Raji (cell line): ENCODE measurements at regions not wholly inside any gene's neighbourhood (a gene's known extent, or its start where the extent isn't known, plus 50 kb on each side); places are given as distances from the start of the nearest gene placed in this dataset.

ENCODE experiments used
- POLR2A ChIP-seq: IDR thresholded peaks from 2 replicates; pipeline ENCODE4 v1.6.1; 2011; ENCODE audit warnings: low read depth, low read length, control low read depth; ENCODE audit not compliant: insufficient read depth

DNA sequence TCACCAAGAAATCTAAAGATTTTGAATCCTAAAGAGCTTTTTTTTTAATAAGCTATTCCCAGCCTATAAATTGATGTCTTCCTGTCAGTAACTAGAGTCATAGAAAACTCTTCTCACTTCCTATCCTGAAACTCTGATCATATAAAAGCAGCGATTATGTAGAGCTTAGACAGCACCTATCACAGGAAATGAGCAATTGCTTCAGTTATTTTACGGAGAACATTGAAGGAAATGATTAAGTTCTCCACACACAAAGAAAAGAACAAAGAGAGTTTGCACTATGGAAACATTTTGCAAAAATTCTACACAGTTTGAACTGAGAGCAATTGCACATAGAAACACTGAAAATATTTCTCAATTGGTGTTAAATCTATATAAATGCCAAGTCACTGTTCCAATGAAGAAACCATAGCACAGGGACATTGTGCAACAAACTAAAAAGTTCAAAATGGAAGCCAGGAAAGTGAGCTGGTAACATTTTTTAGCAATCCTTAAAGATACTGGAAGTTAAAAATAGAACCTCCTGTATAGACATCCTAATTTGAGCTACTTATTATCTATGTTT is 291.5 kb upstream of the ARHGEF26 start:
- no peak for TF ChIP-seq POLR2A

DNA sequence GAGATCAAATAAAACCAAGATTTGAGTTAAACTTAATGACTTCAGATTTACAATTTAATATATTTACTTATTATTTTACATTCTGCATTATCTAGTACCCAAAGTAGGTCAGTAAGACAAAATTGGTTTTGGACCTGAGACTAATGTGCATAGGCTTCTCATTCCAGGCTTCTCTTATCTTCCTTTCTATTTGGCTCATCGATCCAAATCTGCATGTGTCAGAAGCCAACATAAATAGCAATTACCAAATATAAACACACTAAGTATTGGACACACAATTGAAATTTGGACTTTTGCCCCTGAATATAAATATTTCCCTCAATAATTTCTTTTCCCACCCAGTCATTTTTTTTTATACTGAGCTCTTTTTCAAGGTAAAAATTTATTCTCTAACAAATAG is 290.6 kb upstream of the ARHGEF26 start:
- TF ChIP-seq POLR2A: no peak

DNA sequence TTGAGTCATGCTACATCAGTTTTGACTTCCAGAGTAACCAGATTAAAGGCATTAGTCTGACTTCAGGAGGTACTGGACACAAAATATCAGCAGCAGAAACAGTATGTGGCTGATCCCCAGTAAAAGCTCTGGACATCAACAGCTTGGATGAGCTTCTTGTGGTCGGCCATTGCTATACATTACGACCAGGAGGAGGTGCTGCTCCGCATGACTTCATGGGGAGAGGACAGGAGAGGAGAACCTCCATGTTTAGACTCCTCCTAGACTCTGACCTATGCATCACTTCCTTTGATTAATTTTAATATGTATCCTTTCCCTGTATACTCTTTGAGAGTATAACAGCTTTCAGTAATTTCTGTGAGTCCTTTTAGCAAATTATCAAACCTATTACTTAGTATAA is 285.6 kb upstream of the ARHGEF26 start:
- no peak for TF ChIP-seq POLR2A

DNA sequence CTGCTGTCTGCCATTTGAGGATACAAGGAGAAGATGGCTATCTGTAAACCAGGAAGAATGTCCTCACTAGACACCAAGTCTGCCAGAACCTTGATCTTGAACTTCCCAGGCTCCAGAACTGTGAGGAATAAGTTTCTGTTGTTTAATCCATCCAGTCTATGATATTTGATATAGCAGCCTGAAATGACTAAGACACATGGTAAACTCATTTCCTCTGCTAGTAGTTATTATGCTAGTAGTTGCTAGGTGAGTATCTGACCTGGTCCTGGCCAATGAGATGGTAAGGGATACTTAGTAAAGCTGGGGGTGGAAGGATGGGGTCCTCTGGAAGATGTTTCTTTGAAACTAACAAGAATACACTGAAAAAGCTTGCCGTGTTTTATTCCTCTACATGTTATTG is 280.7 kb upstream of the ARHGEF26 start:
- TF ChIP-seq POLR2A: no peak

DNA sequence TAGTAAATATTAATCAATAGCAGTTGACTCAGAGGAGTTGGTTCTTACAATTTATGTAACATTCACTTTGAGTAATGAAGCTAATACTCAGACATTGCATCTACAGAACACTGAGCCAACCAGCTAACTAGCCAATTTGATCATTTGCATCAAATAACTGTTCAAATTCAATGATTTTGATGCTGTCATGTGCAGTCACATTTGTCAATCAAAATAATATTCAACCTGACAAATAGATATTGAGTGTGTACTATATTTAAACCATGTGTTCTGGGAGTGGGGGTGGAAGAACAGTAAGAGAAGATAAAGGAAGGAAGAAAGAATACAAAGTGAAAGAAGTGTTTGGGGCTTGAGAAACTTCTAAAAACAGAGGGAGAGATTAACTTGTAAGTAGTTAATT is 277.2 kb upstream of the ARHGEF26 start:
- TF ChIP-seq POLR2A: no peak

DNA sequence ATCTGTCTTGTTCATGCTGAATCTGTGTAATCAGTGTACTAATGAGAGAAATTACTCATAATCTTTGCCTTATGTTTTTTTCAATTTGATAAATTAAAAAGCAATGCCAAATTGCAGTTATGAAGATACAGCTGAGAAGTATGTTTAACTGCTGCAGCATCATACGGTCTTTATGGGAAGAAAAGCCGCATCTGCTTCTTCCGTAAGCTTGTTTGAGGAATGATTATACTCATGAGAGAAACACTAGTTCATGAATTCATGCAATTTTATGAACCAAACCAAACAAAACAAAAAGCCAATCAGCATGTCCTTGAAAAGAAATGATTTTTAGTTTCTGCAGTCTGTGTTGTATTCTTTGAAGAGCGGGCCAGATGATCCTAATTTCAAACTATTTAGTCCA is 275.9 kb upstream of the ARHGEF26 start:
- TF ChIP-seq POLR2A: no peak

DNA sequence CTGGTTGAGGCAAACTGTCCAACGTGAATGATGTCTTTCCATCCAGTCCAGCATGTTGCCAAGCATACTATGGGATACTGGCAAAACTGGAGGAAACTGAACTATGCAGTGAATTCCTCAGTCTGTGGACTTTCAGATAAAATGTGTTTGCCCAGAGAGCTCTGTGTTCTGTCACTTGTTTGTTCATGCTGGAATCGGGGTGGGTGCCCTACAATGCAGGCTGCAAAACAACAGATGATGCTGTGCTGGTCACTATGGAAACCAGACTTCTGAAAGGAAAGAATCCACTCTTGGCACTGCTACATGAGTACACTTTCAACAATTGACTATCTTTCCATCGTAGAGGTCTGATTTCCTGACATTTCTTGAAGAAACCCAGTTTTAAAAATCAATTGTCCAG is 272.5 kb upstream of the ARHGEF26 start:
- TF ChIP-seq POLR2A: no peak

DNA sequence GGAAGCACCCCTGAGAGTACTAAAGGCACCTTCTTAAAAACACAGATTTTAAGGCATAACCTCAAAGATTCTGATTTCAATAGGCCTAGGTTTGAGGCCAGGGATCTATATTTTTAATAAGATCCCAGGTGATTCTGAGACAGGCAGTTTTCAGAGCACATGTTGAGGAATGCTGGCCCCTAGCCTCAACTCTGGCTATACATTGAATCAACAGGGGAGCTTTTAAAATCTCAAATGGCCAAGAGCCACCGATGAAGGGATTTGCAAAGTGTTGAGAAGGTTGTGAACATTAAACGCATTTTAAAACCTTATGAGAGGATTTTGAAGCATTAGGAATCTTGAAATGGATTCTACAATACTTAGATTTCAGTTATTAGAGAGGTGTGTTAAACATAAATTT is 268.8 kb upstream of the ARHGEF26 start:
- no peak for TF ChIP-seq POLR2A

DNA sequence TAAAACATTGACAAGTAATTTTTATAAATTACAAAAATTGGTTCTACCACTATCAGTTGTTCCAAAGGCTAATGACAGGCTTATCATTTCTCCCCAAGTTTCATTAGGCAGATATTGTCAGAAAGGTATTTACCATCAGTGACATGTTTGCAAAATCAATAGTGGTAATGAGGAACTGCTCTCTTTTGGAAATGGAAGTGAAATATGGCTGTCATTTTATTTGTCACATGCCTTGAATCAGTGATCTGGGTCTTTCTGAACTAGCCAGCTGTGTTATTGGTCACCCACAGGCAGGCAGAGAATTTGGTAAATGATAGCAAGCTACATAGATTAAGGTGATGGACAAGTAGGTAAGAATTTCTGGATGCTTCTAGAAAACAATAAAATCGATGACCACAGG is 268.0 kb upstream of the ARHGEF26 start:
- no peak for TF ChIP-seq POLR2A

DNA sequence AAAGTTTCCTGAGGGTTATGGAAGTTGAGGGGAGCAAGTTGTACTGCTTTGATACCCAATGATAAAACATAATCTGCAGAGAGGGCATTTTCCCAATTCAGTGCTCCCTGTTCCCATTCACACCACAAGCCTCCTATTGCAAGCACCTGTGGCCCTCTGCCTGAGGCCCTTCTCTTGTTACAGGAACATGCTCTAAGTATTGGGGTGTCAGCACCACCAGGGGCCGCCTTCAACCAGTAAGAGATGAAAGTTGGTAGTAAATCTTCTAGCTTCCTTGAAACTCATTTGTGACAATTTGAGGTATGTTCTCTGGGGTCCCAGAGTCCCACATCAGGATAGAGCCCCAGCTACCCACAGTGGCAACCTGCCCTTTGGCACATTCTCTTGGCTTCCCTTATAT is 265.4 kb upstream of the ARHGEF26 start:
- TF ChIP-seq POLR2A: no peak

DNA sequence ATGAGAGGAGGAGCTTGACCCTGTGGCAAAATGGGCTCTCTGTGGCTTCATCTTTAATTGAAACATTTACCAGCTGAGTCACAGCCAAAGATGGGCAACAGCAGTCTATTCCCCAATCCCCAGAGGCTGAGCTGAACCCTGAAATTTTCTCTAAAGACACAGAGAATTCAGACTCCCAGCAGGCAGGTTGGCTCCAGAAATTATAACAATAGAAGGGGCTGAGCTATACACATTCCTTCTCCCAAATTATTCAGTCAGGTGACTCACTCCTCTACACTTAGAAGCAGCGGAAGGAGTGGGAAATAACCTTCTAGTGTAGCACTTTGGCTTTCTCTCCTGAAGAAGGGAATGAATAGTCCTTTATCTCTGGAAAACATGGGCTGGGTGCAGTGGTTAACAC is 264.3 kb upstream of the ARHGEF26 start:
- no peak for TF ChIP-seq POLR2A

DNA sequence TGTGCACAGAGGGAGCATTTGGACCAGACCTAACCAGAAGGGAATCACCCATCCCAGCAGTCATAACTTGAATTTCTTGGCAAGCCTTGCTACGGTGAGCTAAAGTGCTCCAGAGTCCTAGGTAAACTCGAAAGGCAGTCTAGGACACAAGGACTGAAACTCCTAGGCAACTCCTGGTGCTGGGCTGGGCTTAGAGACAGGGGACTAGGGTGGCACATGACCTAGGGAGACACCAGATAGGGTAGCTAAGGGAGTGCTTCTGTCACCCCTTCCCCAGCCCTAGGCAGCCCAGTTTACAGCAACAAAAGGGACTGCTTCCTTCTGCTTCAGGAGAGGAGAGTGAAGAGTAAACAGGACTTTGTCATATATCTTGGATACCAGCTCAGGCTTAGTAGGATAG is 256.4 kb upstream of the ARHGEF26 start:
- TF ChIP-seq POLR2A: no peak

DNA sequence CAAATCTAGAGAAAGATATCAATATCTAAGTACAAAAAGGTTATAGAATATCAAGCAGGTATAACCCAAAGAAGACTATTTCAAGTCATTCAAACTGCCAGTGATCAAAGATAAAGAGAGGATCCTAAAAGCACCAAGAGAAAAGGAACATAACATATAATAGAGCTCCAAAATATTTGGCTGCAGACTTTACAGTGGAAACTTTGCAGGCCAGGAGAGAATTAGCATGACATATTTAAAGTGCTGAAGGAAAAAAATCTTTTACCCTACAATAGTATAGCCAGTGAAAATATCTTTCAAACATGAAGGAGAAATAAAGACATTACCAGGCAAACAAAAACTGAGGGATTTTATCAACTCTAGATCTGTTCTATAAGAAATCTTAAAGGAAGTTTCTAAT is 254.3 kb upstream of the ARHGEF26 start:
- no peak for TF ChIP-seq POLR2A

DNA sequence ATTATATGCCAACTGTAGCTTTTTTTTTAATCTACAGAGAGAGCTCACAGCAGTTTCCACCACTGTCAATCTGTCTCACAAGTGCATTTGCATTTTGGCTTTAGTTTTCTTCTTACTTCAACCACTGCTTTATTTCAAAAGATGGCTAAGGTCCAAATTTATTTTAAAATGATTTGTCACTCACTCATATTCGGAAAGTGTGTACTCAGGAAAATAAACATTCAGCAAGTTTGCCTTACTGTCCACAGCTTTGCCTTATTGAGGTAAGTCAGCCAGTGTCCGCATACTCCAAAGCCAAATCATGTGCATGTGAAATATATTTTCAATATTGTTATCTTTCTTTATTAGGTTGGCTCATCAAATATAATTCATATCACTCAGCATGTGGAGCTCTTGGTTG is 240.7 kb upstream of the ARHGEF26 start:
- no peak for TF ChIP-seq POLR2A

DNA sequence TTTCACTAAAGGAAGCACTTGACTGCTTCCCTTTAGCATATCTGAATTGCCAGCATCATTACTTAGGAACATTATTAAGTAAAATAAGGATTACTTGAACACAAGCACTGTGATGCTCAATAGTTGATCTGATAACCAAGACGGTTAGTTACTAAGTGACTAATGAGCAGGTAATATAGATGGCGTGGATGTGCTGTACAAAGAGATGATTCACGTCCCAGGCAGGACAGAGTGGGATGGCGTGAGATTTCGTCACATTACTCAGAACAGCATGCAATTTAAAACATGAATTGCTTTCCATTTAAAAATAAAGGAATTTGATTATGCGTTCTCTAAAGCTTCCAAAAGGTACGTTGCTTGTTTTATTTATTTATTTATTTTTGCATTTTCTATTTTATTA is 240.0 kb upstream of the ARHGEF26 start:
- TF ChIP-seq POLR2A: no peak

DNA sequence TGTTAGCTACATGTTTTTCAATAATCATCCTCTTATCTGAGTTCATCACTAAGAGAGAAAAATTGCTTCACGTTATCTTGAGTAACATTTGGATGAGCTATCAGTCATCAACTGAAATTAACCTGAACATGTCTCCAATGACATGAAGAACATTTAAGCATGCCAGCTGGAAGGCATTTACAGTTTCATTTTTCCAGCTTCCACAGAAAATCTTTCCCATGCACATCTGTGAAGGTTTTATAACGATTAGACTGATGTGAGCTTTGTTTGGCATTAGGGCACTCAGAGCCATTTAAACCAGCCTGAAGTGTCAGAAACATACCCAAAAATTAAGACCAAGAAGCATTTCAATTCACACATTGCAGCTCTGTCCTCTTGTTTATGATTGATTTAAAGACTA is 235.8 kb upstream of the ARHGEF26 start:
- no peak for TF ChIP-seq POLR2A

DNA sequence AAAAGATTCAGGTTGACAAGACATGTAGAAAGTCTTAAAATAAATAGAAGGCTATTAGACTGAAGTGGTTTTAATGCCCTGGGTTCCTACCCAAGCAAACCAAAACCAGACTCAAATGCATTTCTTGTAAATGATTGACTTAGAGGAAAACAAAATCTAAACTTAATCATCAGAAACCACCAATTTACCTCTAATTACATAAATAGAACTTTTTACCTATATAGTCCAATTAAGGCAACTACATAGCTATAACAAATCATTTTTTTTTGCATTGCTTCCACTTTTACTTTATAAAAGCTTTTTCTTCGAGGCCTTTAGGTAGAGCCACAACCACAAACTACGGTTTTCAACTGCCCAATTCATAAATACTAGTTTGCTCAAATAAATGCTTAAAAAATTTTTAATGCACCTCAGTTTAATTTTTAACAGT is 231.3 kb upstream of the ARHGEF26 start:
- TF ChIP-seq POLR2A: no peak

DNA sequence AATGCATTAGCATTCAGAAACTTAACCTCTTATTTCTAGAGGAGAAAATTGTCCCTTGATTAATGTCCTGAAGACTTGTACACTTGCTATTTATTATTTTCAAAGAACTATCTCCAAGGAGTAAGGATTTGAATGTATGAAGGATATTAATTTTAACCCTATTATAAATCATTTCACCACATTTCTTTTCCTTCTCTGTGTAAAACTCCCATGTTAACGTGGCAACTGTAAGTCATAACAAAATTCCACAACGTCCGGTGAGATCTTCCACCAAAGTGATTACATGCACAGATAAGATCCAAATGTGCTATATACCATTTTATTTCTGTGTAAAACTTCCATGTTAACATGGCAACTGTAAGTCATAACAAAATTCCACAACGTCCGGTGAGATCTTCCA is 229.1 kb upstream of the ARHGEF26 start:
- no peak for TF ChIP-seq POLR2A
